Lung (tissue), 11 donors: ENCODE measurements at regions not wholly inside any gene's neighbourhood (a gene's known extent, or its start where the extent isn't known, plus 50 kb on each side); places are given as distances from the start of the nearest gene placed in this dataset.
A peak's percentile ranks its signal among the peaks of the same experiment; 100 is the strongest.

Source experiments
- ATAC-seq: fragments of 200-7000 bp; cut with Tn5 transposase; one replicate; pipeline ENCODE4 v1.9.1; 2020; ENCODE audit warnings: moderate number of reproducible peaks; ENCODE audit not compliant: insufficient read depth, low FRiP score
- DNase-seq, 3 donors: peaks; one replicate each; pipeline ENCODE4 v3.0.0-alpha.2; 2013 to 2017
- H3K27ac ChIP-seq, 2 donors: one replicate each; pipeline ENCODE4 v1.5.1; 2013; ENCODE audit warnings: mild to moderate bottlenecking in 2 of 2, moderate library complexity in 2 of 2, control low read depth in 1 of 2, inconsistent platforms in 1 of 2, low read depth in 1 of 2, low read length in 1 of 2
- H3K27me3 ChIP-seq, 3 donors: one replicate each; pipeline ENCODE4 v1.5.1; 2013; ENCODE audit warnings: low read length in 2 of 3; ENCODE audit not compliant: control insufficient read depth in 3 of 3, insufficient read depth in 3 of 3
- H3K36me3 ChIP-seq, 4 donors: one replicate each; pipeline ENCODE4 v1.5.1; 2013; ENCODE audit warnings: low read length in 4 of 4, mild to moderate bottlenecking in 1 of 4, moderate library complexity in 1 of 4; ENCODE audit not compliant: control insufficient read depth in 4 of 4, insufficient read depth in 4 of 4
- H3K4me1 ChIP-seq, 5 donors: one replicate each; pipeline ENCODE4 v1.5.1; 2013; ENCODE audit warnings: low read length in 5 of 5, mild to moderate bottlenecking in 2 of 5, moderate library complexity in 1 of 5; ENCODE audit not compliant: control insufficient read depth in 5 of 5, insufficient read depth in 5 of 5
- H3K4me3 ChIP-seq: one replicate; pipeline ENCODE4 v1.5.1; 2013; ENCODE audit warnings: mild to moderate bottlenecking, control low read depth, moderate library complexity
- H3K9ac ChIP-seq, 2 donors: one replicate each; pipeline ENCODE4 v1.5.1; 2013; ENCODE audit warnings: low read length in 2 of 2, control low read depth in 1 of 2; ENCODE audit not compliant: insufficient read depth in 1 of 2
- H3K9me3 ChIP-seq, 4 donors: one replicate each; pipeline ENCODE4 v1.5.1; 2013; ENCODE audit warnings: low read length in 3 of 4, mild to moderate bottlenecking in 1 of 4, moderate library complexity in 1 of 4; ENCODE audit not compliant: control insufficient read depth in 4 of 4, insufficient read depth in 3 of 4
- CTCF ChIP-seq: IDR thresholded peaks from 2 replicates; pipeline ENCODE4 v1.5.1; 2012; ENCODE audit warnings: mild to moderate bottlenecking; ENCODE audit errors: control extremely low read depth, extremely low read depth
- WGBS, 2 donors: extraction: QIAGEN DNeasy Blood & Tissue Kit; methylation state at CpG; one replicate each; pipeline ENCODE4 v1.1.7; 2013; 5-methylcytosine and 5-hydroxymethylcytosine counted together
- donor health status: control.
- donor health status: control.
- donor health status: Bipolar disorder and iron deficiency.
- donor health status: healthy.
- donor health status: DM: yes; HTN: yes; CAD: no.

GRCh38 chr4:86536151-86536550 lies 58.0 kb upstream of the PTPN13 start:
- H3K4me1 ChIP-seq, result peaks cover 0 to 7% (median 5%) of the 10 kb centered on the region in 5 donors
- 65 to 78% methylated on average over 2 of the region's 2 CpGs for WGBS, 2 donors
- no peak overlapping the region for H3K4me3 ChIP-seq
- H3K9ac ChIP-seq, result no peak overlapping the region
- DNase-seq (peak in 2 of 3 donors; percentile 77 to 82), ATAC-seq (no peak)
- H3K27ac ChIP-seq, result no peak overlapping the region
- no peaks in the 10 kb centered on the region for H3K9me3 ChIP-seq
- H3K27me3 ChIP-seq, result no peaks in the 10 kb centered on the region
- H3K36me3 ChIP-seq, result no peaks in the 10 kb centered on the region
- TF ChIP-seq CTCF, result no peak

- no peak for TF ChIP-seq CTCF
- Histone ChIP-seq H3K27me3 (no peaks in the 10 kb centered on the region), H3K9ac (no peak overlapping the region), H3K27ac (no peak overlapping the region), H3K9me3 (peaks cover 0 to 4% (median 0%) of the 10 kb centered on the region in 4 donors), H3K4me3 (no peak overlapping the region), H3K36me3 (no peaks in the 10 kb centered on the region), H3K4me1 (peaks cover 0 to 5% (median 0%) of the 10 kb centered on the region in 5 donors)
- no peak for ATAC-seq
- 52 to 68% methylated on average over 4 of the region's 4 CpGs for WGBS, 2 donors
- no peak for DNase-seq
Observed at GRCh38 chr4:86542319-86543027, 51.6 kb upstream of the PTPN13 start.

GRCh38 chr4:86543080-86543479 lies 51.0 kb upstream of the PTPN13 start:
- H3K9me3 ChIP-seq, result peaks cover 0 to 5% (median 0%) of the 10 kb centered on the region in 4 donors
- DNase-seq (no peak), ATAC-seq (no peak)
- no peak overlapping the region for H3K9ac ChIP-seq
- WGBS, 2 donors, result 66 to 88% methylated on average over 3 of the region's 3 CpGs
- H3K36me3 ChIP-seq, result no peaks in the 10 kb centered on the region
- no peak overlapping the region for H3K27ac ChIP-seq
- TF ChIP-seq CTCF, result no peak
- H3K4me1 ChIP-seq, result peaks cover 0 to 5% (median 0%) of the 10 kb centered on the region in 5 donors
- H3K27me3 ChIP-seq, result no peaks in the 10 kb centered on the region
- no peak overlapping the region for H3K4me3 ChIP-seq
